ENCODE measurements at regions not wholly inside any gene's neighbourhood (a gene's known extent, or its start where the extent isn't known, plus 50 kb on each side); places are given as distances from the start of the nearest gene placed in this dataset.

- H3K9ac ChIP-seq (ENCODE audit: extremely low read depth, low read length, poor library complexity, severe bottlenecking), result no peak overlapping the region
- H3K9me3 ChIP-seq (ENCODE audit: control insufficient read depth, low read length), result no peaks in the 10 kb centered on the region
- Mint-ChIP-seq H3K27ac (no peak overlapping the region), H3K36me3 (ENCODE audit: low read depth) (no peaks in the 10 kb centered on the region), H3K27me3 (ENCODE audit: insufficient read depth) (peaks cover 14% of the 10 kb centered on the region), H3K4me1 (no peaks in the 10 kb centered on the region), H3K9me3 (no peaks in the 10 kb centered on the region), H3K4me3 (no peak overlapping the region)
- no peak overlapping the region for H3K27ac ChIP-seq (ENCODE audit: low read depth, low read length)
- no peaks in the 10 kb centered on the region for H3K27me3 ChIP-seq (ENCODE audit: control insufficient read depth, insufficient read depth, low read length, poor library complexity, severe bottlenecking)
- no peak overlapping the region for H3K4me3 ChIP-seq (ENCODE audit: low read length)
- no peak for DNase-seq
- TF ChIP-seq CTCF (conservative IDR thresholded peaks at IDR 0.05), result no peak
- H3K4me1 ChIP-seq (ENCODE audit: control insufficient read depth, insufficient read depth, low read length), result no peaks in the 10 kb centered on the region
- no peaks in the 10 kb centered on the region for H3K36me3 ChIP-seq (ENCODE audit: control insufficient read depth, insufficient read depth, low read length)
- WGBS, 2 experiments (ENCODE audit: insufficient coverage in 1 of 2, insufficient read length in 1 of 2), result 88% methylated on average over 1 of the region's 1 CpG; no CpG with 5 or more reads in 1 of the 2 experiments
Measured at GRCh38 chr18:48459465-48459864, 50.3 kb upstream of the ZBTB7C start.

GRCh38 chr18:48459016-48459415 is 49.8 kb upstream of the ZBTB7C start:
- Histone ChIP-seq H3K9ac (ENCODE audit: extremely low read depth, low read length, poor library complexity, severe bottlenecking) (no peak overlapping the region), H3K4me1 (ENCODE audit: control insufficient read depth, insufficient read depth, low read length) (no peaks in the 10 kb centered on the region), H3K27ac (ENCODE audit: low read depth, low read length) (no peak overlapping the region), H3K27me3 (ENCODE audit: control insufficient read depth, insufficient read depth, low read length, poor library complexity, severe bottlenecking) (no peaks in the 10 kb centered on the region), H3K4me3 (ENCODE audit: low read length) (no peak overlapping the region), H3K36me3 (ENCODE audit: control insufficient read depth, insufficient read depth, low read length) (no peaks in the 10 kb centered on the region), H3K9me3 (ENCODE audit: control insufficient read depth, low read length) (no peaks in the 10 kb centered on the region)
- H3K9me3 Mint-ChIP-seq, result no peaks in the 10 kb centered on the region
- no peak for TF ChIP-seq CTCF (conservative IDR thresholded peaks at IDR 0.05)
- peaks cover 14% of the 10 kb centered on the region for H3K27me3 Mint-ChIP-seq (ENCODE audit: insufficient read depth)
- H3K4me1 Mint-ChIP-seq, result no peaks in the 10 kb centered on the region
- no peak overlapping the region for H3K27ac Mint-ChIP-seq
- DNase-seq, result no peak
- H3K4me3 Mint-ChIP-seq, result no peak overlapping the region
- no peaks in the 10 kb centered on the region for H3K36me3 Mint-ChIP-seq (ENCODE audit: low read depth)

All from endodermal cell (in vitro differentiated cells).